ENCODE measurements at regions not wholly inside any gene's neighbourhood (a gene's known extent, or its start where the extent isn't known, plus 50 kb on each side); places are given as distances from the start of the nearest gene placed in this dataset.
A peak's percentile ranks its signal among the peaks of the same experiment; 100 is the strongest.
"Not testable (repeated sequence)": the region's sequence is repeated elsewhere in the genome, so short reads cannot be mapped to it uniquely, and the experiment has no call there.

- no peak for DNase-seq
Measured at GRCh38 chr14:28952161-28952560, 185.6 kb downstream of the FOXG1 start.

- no peak for DNase-seq
Measured at GRCh38 chr14:28952666-28953065, 186.1 kb downstream of the FOXG1 start.

- no peak for DNase-seq
Measured at GRCh38 chr14:28953973-28954372, 187.4 kb downstream of the FOXG1 start.

GRCh38 chr14:28966416-28967233 lies 200.0 kb downstream of the FOXG1 start:
- peak; percentile 25 for DNase-seq

DNA sequence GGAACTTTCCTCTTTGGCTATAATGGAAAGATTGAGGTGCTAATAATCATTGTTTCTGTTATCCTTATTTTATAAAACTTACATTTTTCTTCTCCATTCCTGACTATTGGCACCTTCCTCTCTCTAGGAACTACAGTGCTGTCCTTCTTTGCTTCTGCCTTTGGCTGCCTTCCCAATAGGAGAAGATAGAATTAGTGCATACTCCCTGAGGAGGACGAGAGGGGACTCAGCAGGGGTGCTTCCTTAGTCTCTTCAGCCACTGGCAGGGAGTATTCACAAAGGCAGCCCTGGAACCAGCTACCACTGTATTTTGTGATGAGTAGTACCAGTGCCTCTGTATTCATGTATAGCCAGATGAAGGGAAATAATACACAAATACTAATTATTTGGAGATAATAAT lies 208.5 kb downstream of the FOXG1 start:
- no peak for DNase-seq

GRCh38 chr14:28982228-28982627 lies 215.6 kb downstream of the FOXG1 start:
- no peak for DNase-seq

DNA sequence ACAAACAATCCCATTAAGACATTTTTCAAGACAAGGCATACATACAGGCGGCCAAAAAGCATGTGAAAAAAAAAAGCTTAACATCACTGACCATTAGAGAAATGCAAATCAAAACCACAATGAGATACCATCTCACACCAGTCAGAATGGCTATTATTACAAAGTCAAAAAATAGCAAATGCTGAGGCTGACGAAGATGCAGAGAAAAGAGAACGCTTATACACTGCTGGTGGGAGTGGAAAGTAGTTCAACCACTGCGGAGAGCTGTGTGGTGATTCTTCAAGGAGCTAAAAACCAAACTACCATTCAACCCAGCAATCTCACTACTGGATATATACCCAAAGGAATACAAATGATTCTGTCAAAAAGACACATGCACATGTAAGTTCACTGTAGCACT lies 216.7 kb downstream of the FOXG1 start:
- DNase-seq = no peak

DNA sequence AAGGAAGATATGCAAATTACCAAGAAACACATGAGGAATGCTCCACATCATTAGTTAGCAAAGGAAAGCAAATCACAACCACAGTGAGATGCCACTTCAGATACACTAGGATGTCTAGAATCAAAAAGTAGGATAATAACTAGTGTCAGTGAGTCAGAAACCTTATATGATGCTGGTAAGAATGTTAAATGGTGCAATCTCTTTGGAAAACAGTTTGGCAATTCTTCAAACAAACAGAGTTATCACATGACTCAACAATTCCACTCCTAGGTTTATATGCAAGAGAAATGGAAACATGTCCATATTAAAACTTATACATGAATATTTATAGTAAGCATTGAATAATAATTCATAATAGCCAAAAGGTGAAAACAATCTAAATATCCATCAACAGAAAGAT lies 220.9 kb downstream of the FOXG1 start:
- no peak for DNase-seq

DNA sequence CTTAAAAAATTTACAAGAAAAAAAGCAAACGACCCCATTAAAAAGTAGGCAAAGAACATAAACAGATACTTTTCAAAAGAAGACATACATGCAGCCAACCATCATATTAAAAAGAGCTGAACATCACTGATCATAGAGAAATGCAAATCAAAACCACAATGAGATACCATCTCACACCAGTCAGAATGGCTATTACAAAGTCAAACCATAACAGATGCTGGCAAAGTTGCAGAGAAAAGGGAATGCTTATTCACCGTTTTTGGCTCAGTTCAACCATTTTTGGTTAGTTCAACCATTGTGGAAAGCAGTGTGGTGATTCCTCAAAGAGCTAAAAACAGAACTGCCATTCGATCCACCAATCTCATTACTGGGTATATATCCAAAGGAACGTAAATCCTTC lies 230.6 kb downstream of the FOXG1 start:
- not testable (repeated sequence) for DNase-seq

- DNase-seq = no peak
Measured at GRCh38 chr14:28999656-29000055, 233.1 kb downstream of the FOXG1 start.

- DNase-seq = no peak
Measured at GRCh38 chr14:29005647-29006046, 239.1 kb downstream of the FOXG1 start.

DNA sequence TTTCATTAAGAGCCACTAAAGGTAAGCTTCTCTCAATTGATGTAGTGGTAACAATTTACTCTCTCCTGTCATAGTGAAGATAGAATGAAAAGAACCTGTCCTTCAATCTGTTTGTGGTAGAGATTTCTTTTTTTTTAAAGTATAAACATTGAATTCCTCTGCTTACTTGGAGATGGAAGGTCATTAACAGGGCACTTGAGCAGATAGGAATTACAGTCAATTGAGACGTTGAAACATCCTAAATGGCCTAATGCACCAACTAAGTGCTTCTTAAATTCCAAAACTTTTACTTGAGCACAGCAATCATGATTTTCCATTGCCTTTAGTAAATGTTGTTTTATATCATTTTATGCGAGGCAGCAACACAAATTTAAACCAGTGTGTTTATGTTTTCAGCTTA lies 241.4 kb downstream of the FOXG1 start:
- DNase-seq = no peak

DNA sequence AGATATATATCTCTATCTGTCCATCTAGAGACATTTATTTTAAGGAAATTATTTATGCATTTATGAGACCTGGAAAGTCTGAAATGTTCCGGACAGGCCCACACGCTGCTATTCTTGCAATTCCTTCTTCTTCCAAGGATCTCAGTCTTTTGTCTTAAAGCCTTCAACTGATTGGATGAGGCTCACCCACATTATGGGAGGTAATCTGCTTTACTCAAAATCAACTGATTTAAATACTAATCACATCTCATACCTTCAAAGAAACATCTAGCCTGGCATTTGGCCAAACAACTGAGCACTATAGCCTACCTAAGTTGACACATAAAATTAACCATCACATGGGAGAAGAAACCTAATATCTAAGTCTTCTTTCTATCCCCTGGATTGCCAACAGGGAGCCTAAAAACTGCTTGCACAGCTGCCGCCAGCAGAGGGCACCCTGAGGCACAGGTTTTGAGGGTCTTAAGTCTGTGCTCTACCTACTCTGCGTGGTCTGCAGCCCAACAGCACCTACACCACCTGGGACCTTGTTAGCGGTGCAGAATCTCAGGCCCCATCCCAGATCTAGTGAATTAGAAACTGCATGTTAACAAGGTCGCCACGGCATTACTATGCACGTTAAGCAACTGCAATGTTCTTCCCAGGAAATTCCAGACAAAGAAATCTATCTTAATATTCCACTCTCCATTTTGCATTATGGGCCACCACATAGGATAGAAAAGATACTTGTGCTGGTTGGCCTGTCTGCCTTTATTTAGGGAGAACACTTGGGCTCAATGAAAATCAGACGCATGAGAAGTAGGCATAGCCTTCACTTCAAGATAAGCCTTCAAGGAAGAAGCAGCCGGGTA lies 249.7 kb downstream of the FOXG1 start:
- peak; percentile 31 for DNase-seq

DNA sequence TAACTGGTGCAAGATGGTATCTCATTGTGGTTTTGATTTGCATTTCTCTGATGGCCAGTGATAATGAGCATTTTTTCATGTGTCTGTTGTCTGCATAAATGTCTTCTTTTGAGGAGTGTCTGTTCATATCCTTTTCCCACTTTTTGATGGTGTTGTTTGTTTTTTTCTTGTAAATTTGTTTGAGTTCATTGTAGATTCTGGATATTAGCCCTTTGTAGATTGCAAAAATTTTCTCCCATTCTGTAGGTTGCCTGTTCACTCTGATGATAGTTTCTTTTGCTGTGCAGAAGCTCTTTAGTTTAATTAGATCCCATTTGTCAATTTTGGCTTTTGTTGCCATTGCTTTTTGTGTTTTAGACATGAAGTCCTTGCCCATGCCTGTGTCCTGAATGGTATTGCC lies 256.9 kb downstream of the FOXG1 start:
- not testable (repeated sequence) for DNase-seq

GRCh38 chr14:29027441-29027840 lies 260.9 kb downstream of the FOXG1 start:
- not testable (repeated sequence) for DNase-seq

DNA sequence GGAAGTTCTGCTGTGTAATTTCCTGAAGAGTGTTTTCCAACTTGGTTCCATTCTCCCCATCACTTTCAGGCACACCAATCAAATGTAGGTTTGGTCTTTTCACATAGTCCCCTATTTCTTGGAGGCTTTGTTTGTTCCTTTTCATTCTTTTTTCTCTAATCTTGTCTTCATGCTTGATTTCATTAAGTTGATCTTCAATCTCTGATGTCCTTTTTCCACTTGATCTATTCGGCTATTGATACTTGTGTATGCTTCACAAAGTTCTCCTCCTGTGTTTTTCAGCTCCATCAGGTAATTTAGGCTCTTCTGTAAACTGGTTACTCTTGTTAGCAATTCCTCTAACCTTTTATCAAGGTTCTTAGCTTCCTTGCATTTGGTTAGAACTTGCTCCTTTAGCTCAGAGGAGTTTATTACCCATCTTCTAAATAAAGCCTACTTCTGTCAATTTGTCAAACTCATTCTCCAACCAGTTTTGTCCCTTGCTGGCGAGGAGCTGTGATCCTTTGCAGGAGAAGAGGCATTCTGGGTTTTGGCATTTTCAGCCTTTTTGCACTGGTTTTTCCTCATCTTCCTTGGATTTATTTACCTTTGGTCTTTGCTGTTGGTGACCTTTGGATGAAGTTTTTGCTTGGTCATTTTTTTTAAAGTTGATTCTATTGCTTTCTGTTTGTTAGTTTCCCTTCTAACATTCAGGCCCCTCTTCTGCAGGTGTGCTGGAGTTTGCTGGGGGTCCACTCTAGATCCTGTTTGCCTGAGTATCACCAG lies 261.5 kb downstream of the FOXG1 start:
- not testable (repeated sequence) for DNase-seq

DNA sequence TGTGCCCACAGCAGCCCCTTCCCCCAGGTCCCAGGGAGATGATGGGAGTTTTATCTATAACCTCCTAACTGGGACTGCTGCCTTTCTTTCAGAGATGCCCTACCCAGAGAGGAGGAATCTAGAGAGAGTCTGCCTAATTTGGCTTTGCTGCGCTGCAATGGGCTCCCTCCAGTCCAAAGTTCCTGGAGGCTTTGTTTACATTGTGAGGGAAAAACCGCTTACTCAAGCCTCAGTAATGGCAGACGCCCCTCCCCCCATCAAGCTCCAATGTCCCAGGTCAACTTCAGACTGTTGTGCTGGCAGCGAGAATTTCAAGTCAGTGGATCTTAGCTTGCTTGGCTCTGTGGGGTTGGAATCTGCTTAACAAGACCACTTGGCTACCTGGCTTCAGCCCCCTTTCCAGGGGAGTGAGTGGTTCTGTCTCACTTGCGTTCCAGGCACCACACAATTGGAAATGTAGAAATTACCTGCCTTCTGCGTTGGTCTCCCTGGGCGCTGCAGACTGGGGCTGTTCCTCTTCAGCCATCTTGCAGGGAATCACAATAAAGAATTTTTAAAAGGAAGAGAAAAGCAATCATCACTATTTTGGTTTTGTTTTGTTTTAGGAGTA lies 262.5 kb downstream of the FOXG1 start:
- no peak for DNase-seq

- no peak for DNase-seq
Measured at GRCh38 chr14:29030121-29030520, 263.5 kb downstream of the FOXG1 start.

- no peak for DNase-seq
Measured at GRCh38 chr14:29030970-29031369, 264.4 kb downstream of the FOXG1 start.

DNA sequence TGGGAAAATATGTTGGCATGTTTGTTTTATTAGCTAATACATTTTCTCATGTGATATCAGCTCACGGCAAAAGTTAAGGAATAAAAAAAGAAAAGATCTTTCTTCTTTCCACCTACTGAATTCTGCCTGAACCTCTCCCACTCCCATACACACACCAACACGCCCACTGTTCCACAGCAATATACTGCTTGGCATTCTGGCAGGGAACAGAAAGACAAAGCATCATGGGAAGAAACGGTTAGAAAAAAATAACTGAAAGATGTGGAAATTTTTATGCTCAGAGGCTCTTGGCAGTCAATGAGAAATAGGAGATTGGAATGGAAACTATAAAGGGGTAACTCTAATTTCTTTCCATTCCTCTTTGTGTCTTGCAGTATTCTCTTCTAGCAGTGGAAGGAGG lies 268.5 kb downstream of the FOXG1 start:
- no peak for DNase-seq

- DNase-seq = no peak
Measured at GRCh38 chr14:29037411-29037810, 270.8 kb downstream of the FOXG1 start.

DNA sequence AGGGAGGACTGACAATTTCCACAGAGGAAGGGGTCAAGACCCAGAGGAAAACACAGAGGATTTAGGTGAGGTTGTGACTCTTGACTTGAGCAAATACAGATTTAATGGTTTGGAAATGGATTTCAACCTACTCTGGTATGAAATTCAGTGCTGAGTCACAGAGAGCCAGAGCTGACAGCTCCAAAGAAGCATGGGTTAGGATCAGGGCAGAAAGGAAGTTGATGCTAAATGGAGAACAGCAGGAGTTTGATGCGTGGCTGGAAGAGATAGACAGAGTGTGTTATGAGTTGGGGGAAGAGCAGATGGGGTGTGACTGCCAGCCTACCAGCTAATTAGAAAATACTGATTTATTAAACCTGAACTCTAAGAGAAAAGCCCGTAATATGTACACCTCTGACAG lies 272.6 kb downstream of the FOXG1 start:
- DNase-seq = no peak

DNA sequence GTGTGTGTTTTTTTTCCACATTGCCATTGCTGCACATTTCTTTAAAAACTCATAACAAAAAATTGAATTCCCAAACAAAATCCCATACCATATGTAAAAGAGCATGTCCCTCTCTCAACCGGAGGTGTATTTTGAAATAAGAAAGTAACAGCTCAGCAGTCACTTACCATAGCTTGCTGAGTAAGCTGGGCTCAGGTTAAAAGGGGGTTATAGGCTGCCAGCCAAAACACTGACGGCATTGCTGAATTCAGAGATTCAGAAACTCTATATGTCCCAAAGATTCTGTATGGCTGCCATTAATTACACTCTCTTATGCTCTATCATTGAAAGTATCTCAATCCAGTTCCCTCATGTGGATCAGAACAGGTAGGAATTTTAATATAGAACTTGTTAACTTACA lies 276.0 kb downstream of the FOXG1 start:
- no peak for DNase-seq

Data from NCI-H2171 (cell line).